HG02884 (cell line): ENCODE measurements at regions not wholly inside any gene's neighbourhood (a gene's known extent, or its start where the extent isn't known, plus 50 kb on each side); places are given as distances from the start of the nearest gene placed in this dataset.
"Not testable (repeated sequence)": the region's sequence is repeated elsewhere in the genome, so short reads cannot be mapped to it uniquely, and the experiment has no call there.

Experiments
- ATAC-seq: cut with Tn5 transposase; IDR thresholded peaks from one replicate; pipeline ENCODE4 v1.9.1; 2021; ENCODE audit warnings: mild to moderate bottlenecking, moderate library complexity; ENCODE audit not compliant: unreplicated experiment

DNA sequence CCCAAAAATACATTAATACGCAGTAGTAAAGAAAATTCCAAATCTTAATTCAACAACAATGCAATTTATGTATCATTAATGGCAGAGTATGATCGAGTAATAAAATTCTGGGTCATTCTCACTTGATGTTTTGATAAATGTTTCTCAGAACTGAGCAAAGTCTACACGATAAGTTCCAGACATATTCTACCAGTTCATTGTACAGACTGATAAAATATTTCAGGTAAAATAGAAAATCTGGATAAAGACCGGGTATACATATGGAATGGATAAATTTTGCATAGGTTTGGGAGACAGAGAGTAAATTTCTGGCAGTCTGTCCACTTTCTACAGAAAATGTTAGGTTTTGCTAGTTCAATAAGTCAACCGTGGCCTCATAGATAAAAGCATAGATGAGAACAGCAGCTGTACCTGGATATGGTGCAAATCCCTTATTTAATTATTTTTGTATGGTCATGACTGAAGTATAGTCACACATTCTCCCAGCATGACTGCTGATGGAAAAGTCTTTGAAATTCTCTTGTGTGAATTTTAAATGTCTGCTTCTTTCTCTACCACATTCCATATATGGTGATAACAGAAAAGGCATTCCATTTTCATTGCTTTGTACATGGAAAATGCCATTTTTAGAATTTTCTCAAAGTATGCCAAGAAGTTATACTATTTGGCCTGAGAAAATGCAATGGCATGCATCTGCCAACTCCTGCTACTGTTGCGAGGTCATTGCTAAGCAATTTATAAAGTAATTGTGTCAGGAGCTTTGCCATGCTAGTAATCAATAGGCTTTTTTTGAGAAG is 301.9 kb upstream of the ARSJ start:
- ATAC-seq = no peak

DNA sequence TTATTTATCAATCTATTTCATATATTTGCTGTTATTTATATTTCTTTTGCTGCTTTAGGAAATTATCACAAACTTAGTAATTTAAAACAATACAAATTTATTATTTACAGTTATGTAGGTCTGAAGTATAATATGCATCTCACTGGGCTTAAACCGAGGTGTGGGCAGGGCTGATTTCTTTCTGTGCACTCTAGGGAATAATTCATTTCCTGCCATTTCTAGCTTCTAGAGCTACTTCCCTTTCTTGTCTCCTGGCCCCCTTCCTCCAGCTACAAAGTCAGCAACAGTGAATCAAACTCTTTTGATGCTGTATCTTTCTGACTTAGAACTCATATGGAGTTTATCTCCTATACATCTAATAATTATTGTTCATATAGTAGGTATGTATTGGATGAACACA is 303.5 kb upstream of the ARSJ start:
- ATAC-seq = no peak

DNA sequence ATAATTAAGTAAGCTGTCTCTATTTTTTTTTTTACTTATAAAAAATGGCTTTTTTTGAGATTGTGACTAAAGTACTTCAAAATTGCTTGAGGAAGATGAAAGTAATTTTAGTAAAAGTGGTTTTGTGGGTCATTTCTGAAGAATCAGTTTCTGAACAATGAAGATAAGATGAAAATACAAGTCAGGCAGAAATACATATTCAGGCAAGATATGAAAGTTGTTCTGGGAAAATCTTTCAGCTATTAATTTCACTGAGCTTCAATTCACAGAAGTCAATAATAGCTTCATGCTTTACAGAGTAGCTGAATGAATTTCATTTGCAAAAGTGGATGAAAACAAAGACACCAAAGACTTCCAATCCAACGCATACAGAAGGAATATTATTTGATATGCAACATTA is 305.2 kb upstream of the ARSJ start:
- ATAC-seq = no peak

DNA sequence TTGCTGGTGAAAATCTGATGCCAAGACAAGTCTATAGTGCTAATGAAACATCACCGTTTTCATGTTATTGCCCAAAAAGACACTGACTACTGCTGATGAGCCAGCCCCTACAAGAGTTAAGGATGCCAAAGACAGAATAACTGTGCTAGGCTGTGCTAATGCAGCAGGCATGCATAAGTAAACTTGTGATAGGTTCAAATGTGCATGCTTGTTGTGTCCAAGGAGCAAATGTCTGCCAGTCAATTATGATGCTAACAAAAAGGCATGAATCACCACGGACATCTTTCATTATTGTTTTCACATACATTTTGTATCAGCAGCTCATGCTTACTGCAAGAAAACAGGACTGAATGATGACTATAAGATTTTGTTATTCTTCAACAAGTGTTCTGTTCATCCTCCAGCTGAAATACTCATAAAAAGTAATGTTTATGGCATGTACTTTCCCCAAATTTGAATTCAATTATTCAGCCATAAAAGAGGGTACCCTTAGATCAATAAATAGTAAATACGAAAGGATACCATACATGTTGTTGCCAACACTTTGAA is 306.9 kb upstream of the ARSJ start:
- ATAC-seq = no peak

DNA sequence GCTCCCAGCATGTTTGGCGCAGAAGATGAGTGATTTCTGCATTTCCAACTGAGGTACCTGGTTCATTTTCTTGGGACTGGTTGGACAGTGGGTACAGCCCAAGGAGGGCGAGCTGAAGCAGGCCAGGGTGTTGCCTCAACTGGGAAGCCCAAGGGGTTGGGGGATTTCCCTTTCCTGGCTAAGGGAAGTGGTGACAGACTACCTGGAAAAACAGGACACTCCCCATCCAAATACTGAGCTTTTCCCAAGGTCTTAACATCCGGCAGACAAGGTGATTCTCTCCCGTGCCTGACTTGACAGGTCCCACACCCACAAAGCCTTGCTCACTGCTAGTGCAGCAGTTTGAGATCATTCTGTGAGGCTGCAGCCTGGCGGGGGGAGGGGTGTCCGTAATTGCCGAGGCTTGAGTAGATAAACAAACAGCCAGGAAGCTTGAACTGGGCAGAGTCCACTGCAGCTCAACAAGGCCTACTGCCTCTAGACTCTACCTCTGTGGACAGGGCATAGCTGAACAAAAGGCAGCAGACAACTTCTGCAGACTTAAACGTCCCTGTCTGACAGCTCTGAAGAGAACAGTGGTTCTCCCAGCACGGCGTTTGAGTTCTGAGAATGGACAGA is 307.7 kb upstream of the ARSJ start:
- ATAC-seq = no peak

DNA sequence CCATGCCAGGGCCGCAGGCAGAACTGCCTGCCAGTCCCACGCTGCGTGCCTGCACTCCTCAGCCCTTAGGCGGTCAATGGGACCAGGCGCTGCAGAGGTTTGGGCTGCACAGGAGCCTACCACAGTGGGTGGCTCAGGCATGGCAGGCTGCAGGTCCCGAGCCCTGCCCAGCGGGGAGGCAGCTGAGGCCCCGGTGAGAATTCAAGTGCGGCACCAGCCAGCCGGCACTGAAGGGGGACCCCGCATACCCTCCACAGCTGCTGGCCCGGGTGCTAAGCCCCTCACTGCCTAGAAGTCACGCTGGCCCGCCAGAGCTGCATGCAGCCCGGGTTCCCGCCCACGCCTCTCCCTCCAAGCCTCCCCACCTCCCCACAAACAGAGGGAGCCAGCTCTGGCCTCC is 302.5 kb upstream of the UGT8 start:
- no peak for ATAC-seq

- ATAC-seq = no peak
These were observed 296.1 kb upstream of the UGT8 start for GRCh38 chr4:114302472-114302871.

DNA sequence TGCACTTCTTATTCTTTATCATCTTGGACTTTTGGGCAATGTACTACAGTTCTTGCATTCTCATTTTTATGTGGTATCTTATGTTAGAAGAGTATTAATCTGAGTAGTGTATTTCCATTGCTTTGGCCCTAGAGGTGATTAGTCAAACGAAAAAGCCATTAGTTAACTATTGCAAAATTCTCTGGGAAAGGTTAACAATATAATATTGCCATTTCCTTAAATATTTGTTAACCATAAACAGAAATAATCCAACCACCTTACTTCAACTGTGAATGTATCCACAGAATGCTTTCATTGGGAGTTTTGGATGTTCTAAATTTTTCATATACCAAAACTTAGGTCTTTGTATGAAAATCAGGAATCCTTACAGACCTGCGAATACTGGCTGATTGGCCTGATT is 294.6 kb upstream of the UGT8 start:
- ATAC-seq = no peak

DNA sequence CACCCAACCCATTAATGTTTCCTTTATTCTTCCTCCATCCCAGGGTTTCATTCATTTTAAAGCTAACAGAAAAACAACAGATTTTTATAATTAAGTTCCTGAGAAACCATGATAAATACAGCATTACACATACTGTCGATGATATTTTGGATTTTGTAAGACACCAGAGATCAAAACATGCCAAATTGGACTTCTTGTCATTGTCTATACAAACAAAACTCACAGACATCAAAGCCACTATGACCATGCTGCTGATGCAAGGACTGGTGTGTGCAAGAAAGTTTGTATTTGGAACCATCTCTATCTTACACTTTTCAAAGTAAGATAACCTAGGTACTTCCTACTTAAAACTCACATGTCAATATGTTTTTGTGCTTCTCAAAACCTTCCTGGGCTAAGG is 294.0 kb upstream of the UGT8 start:
- no peak for ATAC-seq

DNA sequence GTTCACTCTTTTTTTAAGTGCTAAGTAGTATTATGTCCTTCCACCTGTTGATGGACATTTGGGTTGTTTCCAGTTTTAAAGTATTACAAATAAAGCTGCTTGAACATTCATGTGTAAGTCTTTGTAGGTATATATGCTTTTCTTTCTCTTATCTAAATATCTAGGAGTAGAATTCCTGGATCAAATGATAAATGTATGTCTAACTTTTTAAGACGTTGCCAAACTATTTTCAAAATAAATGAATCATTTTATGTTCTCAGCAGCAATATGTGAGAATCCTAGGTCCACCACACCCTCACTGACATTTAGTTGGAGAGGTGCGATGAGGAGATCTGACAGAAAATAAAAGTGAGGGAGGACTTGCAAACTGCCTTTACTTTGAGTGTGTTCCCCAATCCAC is 291.7 kb upstream of the UGT8 start:
- ATAC-seq = no peak

DNA sequence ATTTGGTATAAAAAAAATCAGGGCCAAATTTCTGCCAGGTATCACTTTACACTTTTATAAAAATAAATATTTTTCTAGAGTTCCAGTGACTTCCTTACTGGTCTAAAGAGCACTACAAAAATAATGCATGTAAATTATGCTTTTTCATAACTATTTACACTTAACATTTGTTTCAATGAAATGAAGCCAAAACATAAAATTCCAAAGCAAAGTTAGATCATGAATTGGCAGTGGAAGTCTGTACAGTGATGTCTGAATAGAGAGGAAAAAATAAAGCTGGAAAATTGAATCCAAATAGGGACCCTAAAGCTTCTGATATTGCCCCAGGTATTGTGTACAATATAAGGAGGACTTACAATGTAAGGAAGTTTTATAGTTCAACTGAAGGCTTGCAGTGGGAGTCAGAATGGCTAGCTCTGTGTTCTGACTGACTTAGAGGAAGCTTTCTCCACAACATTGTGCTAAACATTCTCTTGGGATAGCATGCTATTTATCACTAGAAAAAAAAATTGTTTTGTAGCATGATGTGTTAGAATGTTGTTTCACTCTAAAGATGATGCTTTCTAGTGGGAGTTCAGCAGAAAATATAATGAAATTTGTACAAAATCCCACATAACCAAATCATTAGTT is 288.2 kb upstream of the UGT8 start:
- ATAC-seq = no peak

GRCh38 chr4:114311787-114312186 is 286.8 kb upstream of the UGT8 start:
- ATAC-seq = no peak

DNA sequence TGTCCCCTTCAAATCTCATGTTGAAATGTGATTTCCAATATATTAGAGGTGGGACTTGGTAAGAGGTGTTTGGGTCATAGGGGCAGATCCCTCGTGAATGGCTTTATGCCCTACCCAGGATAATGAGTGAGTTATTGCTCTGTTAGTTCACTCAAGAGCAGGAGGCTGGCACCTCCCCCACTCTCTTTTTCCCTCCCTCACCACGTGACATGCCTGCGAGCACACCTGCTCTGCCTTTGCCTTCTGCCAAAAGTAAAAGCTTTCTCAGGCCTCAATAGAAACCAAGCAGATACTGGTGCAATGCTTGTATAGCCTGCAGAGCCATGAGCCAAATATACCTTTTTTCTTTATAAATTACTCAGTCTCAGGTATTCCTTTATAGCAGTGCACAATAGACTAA is 286.3 kb upstream of the UGT8 start:
- ATAC-seq = no peak

DNA sequence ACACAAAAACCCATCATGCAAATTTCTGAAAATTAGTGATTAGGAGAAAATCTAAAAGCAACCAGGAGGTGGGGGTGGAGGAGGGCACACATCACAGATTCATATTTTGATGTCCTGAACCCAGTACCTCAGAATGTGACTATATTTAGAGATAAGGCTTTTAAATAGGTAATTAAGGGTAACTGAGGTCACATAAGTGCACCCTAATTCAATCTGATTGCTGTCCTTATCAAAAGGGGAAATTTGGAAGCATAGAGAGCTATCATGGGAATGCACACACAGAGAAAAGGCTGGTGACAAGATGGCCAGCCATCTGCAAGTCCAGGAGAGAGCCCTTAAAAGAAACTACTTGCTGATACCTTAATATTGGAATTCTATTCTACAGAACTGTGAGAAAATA is 281.8 kb upstream of the UGT8 start:
- ATAC-seq = no peak

DNA sequence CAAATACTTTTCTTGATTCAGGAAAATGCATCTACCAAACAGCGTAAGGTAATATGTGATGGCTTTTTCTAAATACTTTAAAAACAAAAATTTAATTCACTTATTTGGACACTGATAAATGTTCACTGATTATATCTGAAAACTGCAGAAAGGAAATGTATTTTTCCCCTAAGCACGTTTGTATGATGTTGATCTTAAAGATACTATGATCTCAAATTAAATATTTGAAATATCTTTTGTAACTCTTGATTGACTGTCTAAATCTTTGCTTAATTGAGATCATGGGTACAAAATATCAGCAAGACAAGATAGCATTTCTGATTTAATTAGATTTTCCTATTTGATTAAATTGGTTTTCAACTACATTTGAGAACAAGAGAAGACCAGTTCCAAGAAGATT is 281.0 kb upstream of the UGT8 start:
- ATAC-seq = no peak

DNA sequence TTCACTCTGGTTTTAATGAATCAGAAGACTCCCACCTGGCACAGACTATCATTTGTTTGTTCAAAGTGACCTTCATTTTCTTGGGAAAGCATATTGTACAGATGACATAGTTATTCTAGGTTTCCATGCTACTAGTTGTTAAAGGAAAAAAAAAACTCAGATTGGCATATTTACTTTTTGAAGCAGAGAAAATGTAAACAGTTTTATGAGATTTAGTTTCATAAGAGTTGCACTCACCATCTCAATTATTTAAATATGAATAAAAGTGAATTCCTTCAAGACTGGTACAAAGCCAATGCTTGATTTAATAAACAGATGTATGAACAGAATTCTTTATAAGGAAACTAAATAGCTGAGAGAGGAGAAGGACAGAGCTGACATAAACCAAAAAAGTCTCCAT is 280.3 kb upstream of the UGT8 start:
- ATAC-seq = no peak

GRCh38 chr4:114320126-114320525 is 278.5 kb upstream of the UGT8 start:
- no peak for ATAC-seq

GRCh38 chr4:114321366-114321765 is 277.2 kb upstream of the UGT8 start:
- no peak for ATAC-seq

- ATAC-seq = no peak
These were observed 274.8 kb upstream of the UGT8 start for GRCh38 chr4:114323841-114324240.

GRCh38 chr4:114326358-114326757 is 272.2 kb upstream of the UGT8 start:
- no peak for ATAC-seq

GRCh38 chr4:114332119-114332518 is 266.5 kb upstream of the UGT8 start:
- ATAC-seq = no peak

GRCh38 chr4:114334363-114334762 is 264.2 kb upstream of the UGT8 start:
- ATAC-seq = not testable (repeated sequence)
